ENCODE measurements at regions not wholly inside any gene's neighbourhood (a gene's known extent, or its start where the extent isn't known, plus 50 kb on each side); places are given as distances from the start of the nearest gene placed in this dataset.
"Not testable (repeated sequence)": the region's sequence is repeated elsewhere in the genome, so short reads cannot be mapped to it uniquely, and the experiment has no call there.

DNA sequence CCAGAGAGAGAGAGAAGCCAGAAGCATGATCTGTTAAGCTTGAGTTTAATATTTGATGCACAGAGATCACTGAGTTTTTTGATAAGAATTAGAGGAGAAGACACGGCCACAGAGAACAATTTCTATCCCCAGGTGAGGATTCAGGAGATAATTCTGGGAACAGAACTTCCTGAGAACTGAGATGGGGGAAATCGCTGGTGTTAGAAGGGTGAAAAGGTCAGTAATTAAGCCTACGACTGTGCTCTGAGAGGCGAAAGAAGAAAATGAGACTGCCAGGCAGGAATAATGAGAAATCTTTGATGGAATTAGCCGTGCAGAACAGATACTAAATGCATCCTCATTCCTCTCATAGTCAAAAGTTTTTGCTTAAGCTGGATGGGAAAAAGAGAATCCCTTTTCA is 61.9 kb upstream of the EEF2KMT start:
- not testable (repeated sequence) for DNase-seq (ENCODE audit: low spot score)

DNA sequence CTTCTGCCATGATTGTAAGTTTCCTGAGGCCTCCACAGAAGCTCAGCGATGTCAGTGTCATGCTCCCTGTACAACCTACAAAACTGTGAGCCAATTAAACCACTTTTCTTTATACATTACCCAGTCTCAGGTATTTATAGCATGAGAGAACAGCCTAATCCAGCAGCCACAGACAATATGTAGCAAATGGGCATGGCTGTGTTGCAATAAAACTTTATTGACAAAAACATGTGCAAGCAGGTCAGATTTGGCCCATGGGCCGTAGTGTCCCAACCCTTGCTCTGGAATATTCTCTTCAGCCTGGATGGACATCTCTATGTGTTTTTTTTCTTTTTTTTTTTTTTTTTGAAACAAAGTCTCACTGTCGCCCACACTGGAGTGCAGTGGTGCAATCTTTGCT is 60.9 kb upstream of the EEF2KMT start:
- no peak for DNase-seq (ENCODE audit: low spot score)

DNA sequence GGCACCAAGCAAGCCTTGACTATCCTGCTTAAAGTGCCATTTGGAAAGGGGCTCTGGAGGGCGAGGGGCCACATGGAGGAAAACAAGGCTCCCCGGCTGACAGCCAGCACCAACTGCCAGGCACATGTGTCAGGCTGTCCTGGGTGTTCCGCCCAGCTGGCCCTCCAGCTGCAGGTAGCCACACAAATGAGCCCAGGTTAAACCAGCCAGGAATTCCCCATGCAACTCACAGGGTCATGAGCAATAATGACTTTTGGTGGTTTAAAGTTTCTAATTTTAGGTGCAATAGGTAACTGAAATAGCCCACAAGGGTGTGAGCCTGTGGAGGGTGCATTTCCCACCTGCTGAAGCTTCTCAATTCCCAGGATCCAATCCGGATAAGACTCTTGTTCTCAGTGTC is 58.9 kb upstream of the EEF2KMT start:
- not testable (repeated sequence) for DNase-seq (ENCODE audit: low spot score)

DNA sequence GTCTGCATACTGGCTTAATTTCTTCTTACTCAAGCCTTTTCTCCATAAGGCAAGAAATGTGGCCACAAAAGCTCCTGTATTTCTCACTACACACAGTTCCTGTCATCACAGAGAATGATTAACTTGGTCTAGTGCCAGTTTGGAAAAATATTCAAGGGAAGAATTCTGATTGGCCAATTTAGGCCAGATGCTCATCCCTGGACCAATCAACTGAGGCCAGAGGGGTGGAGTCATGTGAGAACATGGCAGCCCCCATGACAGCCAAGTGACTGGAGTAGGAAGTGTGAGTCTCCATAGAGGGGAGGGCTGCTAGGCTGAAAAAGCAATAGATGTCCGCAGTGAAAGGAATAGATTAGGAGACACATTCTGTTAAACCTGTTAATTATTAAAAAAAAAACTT is 56.4 kb upstream of the EEF2KMT start:
- not testable (repeated sequence) for DNase-seq (ENCODE audit: low spot score)

DNA sequence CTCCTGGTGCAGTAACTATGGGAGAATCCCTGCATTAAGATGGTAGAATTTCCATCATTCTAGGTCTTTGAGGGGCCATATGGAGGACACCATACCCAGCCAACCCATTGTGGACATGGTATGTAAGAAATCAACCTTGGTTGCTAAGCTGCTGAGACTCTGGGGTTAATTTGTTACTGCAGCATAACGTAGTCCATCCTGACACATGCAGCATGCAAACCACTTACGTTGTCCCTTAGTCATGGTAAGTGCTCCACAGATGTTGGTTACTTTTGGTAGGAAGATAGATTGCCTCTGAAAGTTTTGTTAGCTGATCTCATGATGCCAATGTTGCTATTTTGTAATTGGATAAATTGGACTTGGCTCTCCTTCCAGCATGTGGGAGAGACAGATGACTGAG is 53.8 kb upstream of the EEF2KMT start:
- not testable (repeated sequence) for DNase-seq (ENCODE audit: low spot score)

Measured in ecto neural progenitor cell (in vitro differentiated cells).